ENCODE measurements at regions not wholly inside any gene's neighbourhood (a gene's known extent, or its start where the extent isn't known, plus 50 kb on each side); places are given as distances from the start of the nearest gene placed in this dataset.

DNA sequence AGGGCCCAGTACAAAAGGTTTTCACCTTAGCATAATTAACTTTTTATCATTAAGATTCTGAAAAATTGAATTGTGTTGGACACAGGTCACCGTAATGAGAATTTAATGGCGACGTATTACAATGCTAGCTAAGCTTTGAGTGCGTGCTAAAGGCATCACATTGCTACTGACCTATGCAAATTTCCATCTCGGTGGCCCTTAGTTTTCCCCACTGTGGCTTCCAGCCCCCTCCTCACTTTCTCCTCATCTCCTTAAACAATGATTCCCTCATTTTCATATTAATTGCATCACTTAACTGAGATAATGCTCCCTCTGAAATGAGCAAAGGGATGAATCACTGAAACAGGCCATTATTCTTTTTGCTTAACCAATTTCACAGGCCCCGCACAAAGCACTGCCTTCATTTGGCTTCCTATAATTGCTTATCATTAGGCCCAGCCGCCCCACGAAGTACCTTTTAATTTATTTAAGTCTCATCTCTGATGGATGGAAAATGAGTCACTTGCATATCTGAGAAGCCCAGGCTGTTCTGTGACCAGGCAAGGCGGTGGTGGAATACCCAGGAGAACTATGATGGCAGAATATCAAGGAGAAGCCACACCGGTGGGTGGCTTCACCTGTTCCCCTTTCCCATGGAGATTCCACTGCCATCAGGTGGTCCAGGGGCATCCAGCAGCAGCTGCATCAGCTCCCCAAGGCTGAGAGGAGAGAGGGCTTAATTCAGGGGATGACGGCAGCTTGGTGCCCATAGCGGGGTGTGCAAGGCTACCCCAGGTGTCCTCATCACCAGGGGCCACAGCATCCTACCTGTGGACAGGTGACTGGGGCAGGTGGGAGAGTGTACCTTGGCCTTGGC is 223.8 kb upstream of the BOD1L1 start:
- DNase-seq, result no peak

DNA sequence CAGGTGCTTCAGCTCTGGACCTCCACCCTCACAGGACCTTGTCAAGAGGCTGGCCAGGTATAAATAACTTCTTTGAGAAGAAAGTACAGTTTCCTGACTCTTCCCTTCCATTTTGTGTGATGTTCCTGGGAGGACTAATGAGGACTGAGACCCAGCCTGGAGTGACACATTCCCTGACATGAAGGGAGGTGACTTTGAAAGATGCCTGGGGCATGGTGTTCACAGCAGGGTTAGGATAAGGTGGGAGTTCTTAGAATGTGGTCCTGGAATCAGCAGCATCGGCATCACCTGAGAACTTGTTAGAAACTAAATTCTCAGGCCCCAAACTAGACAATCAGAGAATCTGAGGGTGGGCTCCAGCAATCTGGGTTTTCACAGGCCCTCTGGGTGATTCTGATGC is 224.9 kb upstream of the BOD1L1 start:
- no peak for DNase-seq

DNA sequence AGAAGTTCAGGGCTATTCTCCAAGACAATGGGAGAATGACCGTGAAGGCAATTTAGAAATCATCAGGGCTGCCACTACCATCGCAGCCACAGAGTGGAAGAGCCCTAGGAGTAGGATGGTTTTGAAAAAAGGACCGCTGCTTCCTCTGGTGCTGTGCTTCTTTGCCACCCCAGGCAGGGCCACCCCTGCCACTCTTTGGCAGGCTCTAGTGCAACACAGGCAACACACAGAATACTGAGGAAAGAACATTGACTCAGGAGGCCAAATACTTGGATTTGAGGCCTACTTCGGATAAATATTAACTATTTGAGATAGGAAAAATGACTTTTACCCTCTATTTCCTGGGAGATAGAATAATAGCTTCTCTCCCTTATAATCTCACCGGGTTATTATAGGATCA is 228.9 kb upstream of the BOD1L1 start:
- DNase-seq, result no peak

DNA sequence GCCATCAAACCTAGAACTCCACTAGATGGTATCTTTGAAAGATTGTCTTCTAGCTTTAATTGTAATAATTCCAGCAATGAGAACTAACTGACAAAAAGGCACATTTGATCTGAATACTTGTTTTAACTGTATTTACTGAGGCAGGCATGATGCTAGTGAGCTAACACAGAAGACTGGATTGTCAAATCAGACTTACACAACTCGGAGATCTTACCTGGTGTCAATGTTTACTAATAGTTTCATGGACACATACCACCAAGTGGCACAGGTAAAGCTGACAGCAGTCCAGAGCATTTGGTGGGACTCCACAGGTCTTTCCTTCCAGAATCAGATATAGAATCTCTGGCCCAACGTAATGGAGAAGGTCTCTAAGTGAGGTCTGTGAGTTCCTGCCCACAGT is 229.9 kb upstream of the BOD1L1 start:
- DNase-seq, result no peak

DNA sequence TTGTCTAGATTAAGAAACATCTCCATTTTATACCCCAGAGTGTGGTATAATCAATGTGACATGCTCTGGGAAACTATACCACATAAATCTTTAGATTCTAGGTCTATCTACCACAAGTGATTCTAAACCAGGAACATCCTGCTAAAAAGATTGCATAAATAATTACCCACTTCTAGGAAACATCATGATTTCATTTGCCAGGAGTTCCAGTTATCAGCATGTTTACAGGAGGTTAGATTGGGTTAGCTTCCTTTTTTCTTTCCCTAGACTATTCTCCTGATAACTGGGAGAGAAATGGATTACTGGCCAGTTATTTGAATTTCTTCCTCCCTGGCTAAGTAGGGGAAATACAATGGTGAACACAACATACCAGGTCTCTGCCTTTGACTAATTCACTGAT is 230.3 kb upstream of the BOD1L1 start:
- DNase-seq, result no peak

DNA sequence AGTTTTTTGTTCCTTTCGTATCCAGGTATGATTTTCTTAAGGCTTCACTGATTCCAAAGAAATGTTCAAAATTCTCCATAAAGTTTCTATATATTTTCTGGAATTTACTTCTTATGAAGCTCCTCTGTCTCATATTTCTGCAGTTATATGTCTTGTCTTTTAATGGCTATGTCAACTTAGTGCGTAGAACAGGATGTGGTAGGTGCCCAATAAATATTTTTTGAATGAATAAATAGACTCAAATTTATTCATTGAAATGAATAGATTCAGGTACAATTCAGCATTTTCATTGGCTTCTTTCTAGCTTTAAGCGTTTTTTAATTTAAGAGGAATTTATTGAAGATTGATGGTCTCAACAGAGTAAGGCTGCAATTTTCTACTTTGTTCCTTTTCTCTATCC is 231.9 kb upstream of the BOD1L1 start:
- no peak for DNase-seq

DNA sequence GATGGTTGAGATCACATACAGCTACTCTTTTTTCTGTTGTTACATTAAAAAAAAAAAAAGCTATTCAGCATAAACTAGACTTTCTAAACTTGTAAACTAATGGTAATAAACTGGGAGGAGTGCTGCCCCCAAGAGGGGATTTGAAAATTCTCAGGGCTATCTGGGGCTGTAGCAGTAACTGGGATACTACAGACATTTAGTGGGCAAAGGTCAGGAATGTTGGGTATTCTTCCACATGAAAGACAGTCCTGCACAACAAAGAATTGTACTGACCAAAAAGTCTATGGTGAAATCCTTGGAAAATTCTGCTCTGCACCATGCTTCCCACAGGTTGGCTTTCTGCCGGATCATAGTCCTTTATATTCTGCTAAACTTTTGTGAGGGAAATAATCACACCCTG is 232.6 kb upstream of the BOD1L1 start:
- DNase-seq, result no peak

DNA sequence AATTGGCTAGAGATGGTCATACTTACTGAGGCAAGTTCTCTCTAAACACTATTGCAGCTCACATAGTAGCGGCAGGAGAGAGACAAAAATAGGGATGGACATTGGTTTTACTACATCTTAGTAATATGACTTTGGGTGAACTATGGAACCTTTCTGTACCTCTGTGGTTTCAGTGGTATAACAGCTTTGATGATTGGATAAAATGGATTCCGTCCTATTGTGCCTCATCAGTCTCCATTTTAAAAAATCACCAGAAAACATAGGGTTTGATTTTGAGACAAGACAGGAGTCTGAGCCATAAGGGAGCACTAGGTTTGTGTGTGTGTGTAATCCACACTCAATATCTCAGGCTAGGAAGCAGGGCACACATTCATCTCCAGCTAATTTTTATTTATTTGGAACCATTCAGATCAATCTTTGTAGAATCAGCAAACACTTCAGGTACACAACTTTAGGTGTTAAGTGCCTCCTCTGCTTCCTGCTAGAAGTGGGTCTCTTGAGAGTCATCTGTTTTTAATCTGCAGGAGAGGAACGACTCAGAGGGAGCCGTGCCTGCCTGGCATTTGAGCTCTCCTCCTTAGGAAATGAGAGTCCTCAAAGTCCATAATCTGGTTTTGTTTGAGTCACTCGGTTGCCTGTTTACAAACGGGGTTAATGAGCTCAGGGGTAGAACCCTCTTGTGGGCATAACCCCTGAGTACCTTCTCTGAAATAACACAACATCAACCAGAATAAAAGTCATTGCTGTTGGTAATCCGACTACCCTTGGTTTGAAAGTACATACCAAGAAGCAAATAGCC is 238.5 kb upstream of the BOD1L1 start:
- DNase-seq, result no peak

DNA sequence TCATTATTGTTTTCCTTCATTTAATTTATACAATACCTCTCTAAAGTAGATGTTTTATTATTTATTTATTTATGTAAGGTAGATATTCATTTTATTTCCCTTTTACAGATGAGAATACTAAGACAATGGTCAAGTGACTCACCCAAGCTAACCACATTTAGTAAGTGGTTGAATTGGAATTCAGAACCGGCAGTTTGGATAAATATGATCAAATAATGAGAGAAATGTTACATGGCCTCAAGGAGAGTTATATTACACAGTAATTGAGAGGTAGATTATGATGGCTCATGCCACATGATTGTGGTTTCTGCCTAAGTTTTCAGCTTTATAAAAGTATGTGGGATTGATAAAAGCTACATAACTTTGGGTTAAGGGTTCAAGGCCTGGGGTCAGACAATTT is 239.4 kb upstream of the BOD1L1 start:
- DNase-seq, result no peak

DNA sequence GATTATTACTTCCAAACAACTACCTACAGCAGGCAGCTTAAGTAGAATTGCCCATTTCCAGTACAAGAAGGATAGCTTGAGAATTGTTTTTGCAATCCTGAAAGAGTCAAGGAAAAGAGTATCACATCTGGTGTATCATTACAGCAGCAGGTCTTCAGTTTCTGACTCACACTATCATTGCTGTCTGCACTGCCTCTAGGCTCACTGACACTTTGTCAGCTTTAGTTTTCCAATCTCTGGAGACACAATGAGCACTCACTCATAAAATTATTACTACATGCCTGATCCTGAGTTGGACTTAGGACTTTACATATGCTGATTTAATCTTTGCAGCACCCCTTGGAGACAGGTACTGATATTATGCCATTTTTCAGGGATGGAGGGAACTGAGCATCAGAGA is 244.6 kb upstream of the BOD1L1 start:
- DNase-seq, result no peak

DNA sequence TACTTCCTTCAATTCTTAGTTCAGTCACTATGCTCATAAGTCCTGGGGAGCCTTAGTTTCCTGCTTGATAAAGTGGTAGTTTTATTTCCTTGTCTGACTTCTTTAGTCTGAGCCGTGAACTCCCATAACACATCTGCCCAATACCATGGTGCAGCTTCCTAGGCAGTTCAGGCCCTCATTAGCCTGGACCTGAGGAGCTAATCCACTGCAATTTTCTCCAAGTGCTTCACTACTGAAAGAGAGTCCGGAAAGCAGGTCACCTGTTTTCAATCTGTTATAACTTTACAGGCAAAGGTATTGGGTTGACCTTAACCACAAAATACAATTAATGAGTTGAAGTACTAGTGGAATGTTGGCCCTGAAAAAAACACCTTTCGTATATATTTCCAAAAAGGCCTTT is 245.4 kb upstream of the BOD1L1 start:
- no peak for DNase-seq

DNA sequence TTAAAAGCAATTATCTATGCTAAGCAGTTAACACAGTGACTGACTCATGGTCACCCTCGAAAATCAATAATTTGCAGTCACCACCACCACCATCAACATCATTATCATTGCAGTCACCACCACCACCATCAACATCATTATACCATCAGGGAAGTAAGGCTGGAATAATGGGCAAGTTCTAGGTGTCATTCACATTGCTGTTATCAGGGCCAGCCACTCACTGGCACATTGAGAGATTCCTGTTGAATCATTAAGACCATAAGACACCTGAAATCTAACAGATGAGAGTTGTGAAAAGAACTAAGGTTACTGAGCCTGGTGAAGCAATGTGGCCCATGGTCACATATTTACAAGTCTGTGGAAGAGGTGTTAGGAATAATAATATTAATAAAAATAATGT is 247.7 kb upstream of the BOD1L1 start:
- no peak for DNase-seq

DNA sequence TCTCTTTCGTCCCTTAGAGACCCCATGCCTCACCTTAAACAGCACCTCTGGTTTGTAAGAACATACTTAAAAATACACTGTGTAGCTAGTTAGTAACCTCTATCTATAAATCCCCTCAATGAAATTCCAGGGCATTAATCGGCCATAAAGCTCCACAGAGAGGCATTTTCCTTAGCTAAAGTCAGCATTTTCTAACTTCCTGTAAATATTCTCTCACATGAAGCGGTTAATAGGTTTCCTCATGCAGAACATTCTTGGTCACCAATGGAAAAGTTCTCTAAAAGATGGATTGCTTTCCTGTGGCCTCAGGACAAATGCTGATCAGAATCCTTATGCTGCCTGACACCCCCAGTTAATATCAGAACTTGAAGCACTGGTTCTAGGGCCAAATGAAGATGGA is 248.6 kb upstream of the BOD1L1 start:
- no peak for DNase-seq

DNA sequence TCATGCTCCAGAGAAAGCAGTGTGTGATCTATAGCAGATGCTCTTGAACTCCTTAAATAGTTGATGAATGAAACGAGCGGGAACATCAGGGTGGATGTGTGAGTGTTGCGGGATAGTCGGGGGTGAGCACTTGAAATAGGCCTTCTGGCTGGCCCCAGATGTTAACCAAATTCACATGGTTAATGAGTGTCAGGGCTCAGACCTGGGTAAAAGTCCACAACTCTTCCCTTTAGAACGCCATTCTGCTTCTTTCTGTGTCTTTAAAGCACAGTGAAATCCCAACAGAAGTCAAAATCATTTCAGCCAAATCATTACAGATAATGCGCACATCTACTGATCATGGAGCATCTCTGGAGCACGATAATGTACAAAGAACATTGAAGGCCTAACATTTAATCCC is 249.4 kb upstream of the BOD1L1 start:
- DNase-seq, result no peak

DNA sequence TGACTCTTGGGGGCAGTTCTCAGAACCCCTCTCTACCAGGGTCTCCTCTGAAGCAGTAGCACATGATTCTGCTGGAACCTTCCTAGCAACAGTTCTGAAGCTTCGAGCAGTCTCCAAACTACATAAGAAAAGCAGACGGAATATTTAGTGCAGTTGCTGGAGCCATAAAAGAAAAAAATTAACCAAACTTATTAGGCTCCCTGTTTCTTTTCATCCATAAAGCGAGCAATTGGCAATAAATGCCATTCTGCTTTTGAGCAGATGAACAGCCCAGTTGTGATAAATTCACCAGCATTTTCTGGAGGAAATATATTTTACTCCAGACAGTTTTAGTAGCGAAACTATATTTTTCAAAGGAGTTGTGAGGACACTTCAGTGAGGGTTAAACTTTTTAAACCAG is 250.1 kb upstream of the BOD1L1 start:
- no peak for DNase-seq

DNA sequence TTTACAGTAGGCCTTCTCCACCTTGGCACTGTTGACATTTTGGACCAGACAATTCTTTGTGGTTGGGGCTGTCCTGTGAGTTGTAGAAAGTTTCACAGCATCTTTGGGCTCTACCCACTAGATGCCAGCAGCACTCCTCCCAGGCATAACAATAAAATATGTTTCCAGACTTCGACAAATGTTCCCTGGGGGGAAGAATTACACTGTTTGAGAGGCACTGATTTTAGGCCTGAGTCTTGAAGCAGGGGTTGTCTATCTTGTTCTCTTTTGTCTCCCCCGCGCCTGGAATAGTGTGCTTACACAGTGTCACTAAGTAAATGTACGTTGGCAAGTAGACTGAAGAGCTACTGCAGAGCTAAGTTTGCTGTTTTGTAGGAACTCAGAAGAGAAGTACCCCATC is 254.4 kb upstream of the BOD1L1 start:
- no peak for DNase-seq

DNA sequence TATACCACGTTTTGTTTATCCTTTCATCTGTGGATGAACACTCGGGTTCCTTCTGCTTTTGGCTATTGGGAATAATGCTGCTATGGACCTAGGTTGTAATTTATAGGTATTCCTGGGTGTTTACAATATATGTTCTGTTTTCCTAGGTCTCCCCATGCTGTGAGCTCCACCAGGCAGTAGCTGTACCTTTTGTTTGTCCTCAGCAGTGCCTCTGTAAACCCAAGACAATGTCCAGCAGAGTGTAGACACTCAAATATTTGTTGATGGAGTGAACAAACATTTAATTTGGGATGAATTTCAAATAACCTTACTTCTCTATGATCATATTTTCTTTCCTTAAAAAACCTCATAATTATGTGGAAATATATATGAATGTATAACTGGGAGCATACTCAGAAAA is 259.5 kb upstream of the BOD1L1 start:
- no peak for DNase-seq

DNA sequence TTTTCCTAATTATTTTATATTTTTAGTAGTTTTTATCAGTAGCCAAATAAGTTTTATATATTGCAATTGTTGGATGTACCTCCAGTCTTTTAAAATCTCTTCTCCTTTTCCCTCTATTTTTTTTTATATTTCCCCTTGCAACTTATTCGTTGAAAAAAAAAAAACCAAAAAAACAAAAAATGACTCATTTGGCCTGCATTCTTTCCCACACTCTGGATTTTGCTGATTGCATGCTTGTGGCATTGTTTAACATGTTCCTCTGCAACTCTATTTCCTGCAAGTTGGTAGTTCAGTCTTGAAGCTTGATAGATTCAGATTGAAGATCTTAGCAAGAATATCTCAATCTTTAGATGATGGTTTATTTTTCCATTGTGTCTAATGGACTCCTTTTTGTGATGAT is 260.6 kb upstream of the BOD1L1 start:
- no peak for DNase-seq

DNA sequence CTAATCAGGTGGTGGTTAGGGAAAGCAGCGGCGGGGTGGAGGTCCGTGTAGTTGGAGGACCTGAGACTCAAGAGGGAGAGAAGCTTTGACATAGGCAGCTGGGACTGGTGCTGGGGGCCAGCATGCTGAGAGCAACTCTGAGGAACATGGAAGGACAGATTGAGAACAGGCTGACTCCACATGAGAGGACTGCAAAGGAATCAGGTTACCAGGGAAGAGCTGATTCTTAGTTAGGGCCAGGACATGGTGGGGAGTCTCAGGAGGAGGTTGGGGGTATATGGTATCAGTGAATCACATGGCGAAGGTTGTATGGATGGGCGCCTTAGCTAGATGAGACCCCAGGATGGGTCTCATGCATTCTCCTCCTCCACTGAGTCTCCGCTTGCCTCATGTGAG is 264.0 kb upstream of the BOD1L1 start:
- DNase-seq, result no peak

DNA sequence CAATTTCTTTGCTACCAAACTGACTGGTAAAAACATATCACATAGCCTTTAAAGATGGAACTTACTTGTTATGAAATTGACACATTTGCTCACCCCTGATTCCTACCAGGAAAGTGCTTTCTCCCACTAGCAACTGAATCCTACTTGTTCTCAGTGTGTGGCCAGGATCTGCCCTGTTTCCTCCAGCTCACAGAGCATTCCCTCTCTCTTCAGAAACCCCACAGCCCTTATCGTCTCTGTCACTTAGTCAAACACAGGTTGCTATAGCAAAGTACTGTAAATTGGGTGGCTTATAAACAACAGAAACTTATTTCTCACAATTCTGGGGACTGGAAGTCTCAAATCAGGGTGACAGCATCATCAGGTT is 265.2 kb upstream of the BOD1L1 start:
- DNase-seq, result no peak

DNA sequence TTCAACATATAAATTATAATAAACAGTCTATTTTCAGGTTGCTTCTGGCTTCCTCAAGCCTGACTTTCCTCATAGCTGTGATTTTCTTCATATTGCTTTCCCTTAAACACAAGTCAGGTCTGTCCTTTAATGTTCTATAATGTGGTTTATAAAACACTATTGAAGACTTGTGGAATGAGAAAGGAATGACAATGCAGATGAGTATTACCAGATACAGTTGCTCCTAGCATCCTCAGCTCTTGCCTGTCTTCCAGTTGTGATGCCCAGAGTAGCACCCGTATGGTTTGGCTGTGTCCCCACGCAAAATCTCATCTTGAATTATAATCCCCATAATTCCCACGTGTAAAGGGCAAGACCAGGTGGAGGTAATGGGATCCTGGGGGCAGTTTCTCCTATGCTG is 265.7 kb upstream of the BOD1L1 start:
- no peak for DNase-seq

DNA sequence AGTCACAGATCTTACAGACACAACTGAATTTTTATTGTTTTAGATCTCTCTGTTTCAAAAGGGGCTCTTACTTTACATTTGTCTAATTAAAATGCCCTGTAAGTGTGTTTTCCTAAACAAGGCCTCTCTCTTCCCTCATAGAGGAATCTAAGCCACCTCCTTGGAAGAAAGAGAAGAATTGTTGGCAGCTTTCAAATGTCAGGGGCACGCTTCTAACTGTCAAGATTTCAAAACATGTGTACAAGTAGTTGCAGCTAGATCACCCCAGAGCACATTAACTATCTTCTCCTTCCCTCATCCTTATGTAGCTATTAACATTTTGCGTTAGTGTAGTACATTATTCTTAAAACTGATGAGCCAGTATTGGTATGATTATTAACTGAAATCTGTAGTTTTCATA is 266.5 kb upstream of the BOD1L1 start:
- no peak for DNase-seq

DNA sequence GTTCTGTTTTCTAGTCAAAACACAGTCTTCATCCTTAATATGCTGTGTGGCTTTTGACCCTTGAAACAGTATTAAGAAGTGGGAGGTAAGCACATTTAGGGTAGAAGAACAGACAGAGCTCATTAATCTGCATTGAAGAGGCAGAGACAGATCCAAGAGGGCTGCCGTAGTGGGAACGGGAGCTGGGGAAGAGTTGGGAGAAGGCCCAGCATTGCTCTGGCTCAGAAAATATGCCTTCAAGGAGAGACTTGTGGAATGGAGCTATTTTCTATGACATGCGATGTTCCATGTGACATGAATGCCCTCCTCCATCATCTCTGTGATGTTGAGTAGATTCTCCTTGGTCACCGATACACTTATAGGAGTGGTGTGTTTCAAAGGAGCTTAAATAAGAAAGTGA is 273.3 kb upstream of the BOD1L1 start:
- no peak for DNase-seq

DNA sequence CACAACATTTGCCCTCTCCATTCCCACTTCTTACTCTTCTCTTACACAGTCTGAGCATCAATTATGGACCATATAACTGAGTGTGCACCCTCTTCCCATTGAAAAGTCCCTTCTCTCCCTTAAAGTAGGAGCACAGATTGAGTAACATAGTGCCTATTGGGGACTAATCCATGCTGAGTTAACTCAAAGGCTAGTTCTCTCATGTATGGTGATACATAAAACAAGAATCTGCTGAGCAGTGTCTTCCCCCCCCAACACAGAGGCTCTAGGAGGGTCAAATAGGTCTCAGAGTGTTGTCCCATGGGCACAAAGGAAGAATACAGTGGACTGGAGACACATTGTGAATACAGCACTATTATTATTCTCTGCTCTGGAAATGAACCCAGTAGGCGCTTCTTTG is 274.6 kb upstream of the BOD1L1 start:
- no peak for DNase-seq

DNA sequence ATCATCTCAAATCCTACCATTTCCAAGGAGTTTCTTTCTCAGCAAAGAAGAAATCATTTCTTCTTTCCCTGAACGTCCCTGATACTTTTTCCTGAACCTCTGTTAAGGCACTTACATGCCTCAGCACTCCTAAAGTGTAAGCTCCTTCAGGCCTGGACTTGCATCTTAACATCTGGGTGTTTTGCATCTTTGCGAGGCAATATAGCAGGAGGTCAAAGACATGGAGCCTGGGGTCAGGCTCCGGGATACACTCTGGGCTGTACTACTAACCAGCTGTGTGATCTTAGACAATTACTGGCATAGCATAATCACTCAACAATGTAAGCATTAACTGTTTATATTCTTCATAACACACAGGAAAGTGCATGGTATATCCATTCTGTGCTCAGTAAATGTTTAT is 275.5 kb upstream of the BOD1L1 start:
- DNase-seq, result no peak
